Mesothelial cell of epicardium (in vitro differentiated cells): ENCODE measurements at regions not wholly inside any gene's neighbourhood (a gene's known extent, or its start where the extent isn't known, plus 50 kb on each side); places are given as distances from the start of the nearest gene placed in this dataset.

Experiments used
- DNase-seq, 2 experiments: peaks; one replicate each; pipeline ENCODE4 v3.0.0; 2021; ENCODE audit warnings: low spot score in 2 of 2; ENCODE audit not compliant: unreplicated experiment in 2 of 2
- H3K27ac Mint-ChIP-seq: 2 replicates; pipeline ENCODE4 v1.8.0; 2021; ENCODE audit warnings: mixed read lengths
- H3K27me3 Mint-ChIP-seq: 2 replicates; pipeline ENCODE4 v1.8.0; 2021; ENCODE audit warnings: low read depth, mixed read lengths
- H3K36me3 Mint-ChIP-seq: 2 replicates; pipeline ENCODE4 v1.8.0; 2021; ENCODE audit warnings: mixed read lengths
- H3K4me1 Mint-ChIP-seq: 2 replicates; pipeline ENCODE4 v1.8.0; 2021; ENCODE audit warnings: mixed read lengths
- H3K4me3 Mint-ChIP-seq: 2 replicates; pipeline ENCODE4 v1.8.0; 2021; ENCODE audit warnings: mild to moderate bottlenecking, moderate library complexity, mixed read lengths
- H3K9me3 Mint-ChIP-seq: 2 replicates; pipeline ENCODE4 v1.8.0; 2021; ENCODE audit warnings: mixed read lengths
- CTCF ChIP-seq: fragments of 200-600 bp; sonication (generic); IDR thresholded peaks from one replicate; pipeline ENCODE4 v1.5.0; 2021; ENCODE audit warnings: antibody characterized with exemption; ENCODE audit not compliant: unreplicated experiment

- no peak for TF ChIP-seq CTCF
- peaks cover 3% of the 10 kb centered on the region for H3K9me3 Mint-ChIP-seq
- DNase-seq, result no peak
- H3K27ac Mint-ChIP-seq, result peak overlapping the region; percentile 73
- no peaks in the 10 kb centered on the region for H3K27me3 Mint-ChIP-seq
- H3K36me3 Mint-ChIP-seq, result no peaks in the 10 kb centered on the region
- no peak overlapping the region for H3K4me3 Mint-ChIP-seq
- peaks cover 23% of the 10 kb centered on the region for H3K4me1 Mint-ChIP-seq
These were observed 381.8 kb upstream of the THBS1 start for GRCh38 chr15:39199076-39199475.

- DNase-seq, result no peak
- Mint-ChIP-seq H3K27ac (no peak overlapping the region), H3K4me3 (no peak overlapping the region)
These were observed 380.3 kb upstream of the THBS1 start for GRCh38 chr15:39200586-39200985.

GRCh38 chr15:39202641-39203040, 378.2 kb upstream of the THBS1 start:
- no peak for TF ChIP-seq CTCF
- H3K36me3 Mint-ChIP-seq, result no peaks in the 10 kb centered on the region
- H3K27ac Mint-ChIP-seq, result no peak overlapping the region
- H3K27me3 Mint-ChIP-seq, result no peaks in the 10 kb centered on the region
- DNase-seq, result no peak
- H3K4me1 Mint-ChIP-seq, result peaks cover 22% of the 10 kb centered on the region
- no peak overlapping the region for H3K4me3 Mint-ChIP-seq
- peaks cover 9% of the 10 kb centered on the region for H3K9me3 Mint-ChIP-seq

More at GRCh38 chr15:39200586-39200985, 380.3 kb upstream of the THBS1 start:
- Mint-ChIP-seq H3K36me3 (no peaks in the 10 kb centered on the region), H3K27me3 (no peaks in the 10 kb centered on the region), H3K4me1 (peaks cover 22% of the 10 kb centered on the region), H3K9me3 (no peaks in the 10 kb centered on the region)
- no peak for TF ChIP-seq CTCF

GRCh38 chr15:39204031-39204430, 376.8 kb upstream of the THBS1 start:
- no peak for TF ChIP-seq CTCF
- Mint-ChIP-seq H3K4me1 (peaks cover 9% of the 10 kb centered on the region), H3K36me3 (no peaks in the 10 kb centered on the region), H3K27me3 (no peaks in the 10 kb centered on the region), H3K9me3 (peaks cover 9% of the 10 kb centered on the region), H3K27ac (no peak overlapping the region), H3K4me3 (no peak overlapping the region)
- no peak for DNase-seq

- DNase-seq, result no peak
- no peaks in the 10 kb centered on the region for H3K4me1 Mint-ChIP-seq
- H3K27ac Mint-ChIP-seq, result no peak overlapping the region
- H3K9me3 Mint-ChIP-seq, result peaks cover 9% of the 10 kb centered on the region
- TF ChIP-seq CTCF, result no peak
- H3K27me3 Mint-ChIP-seq, result no peaks in the 10 kb centered on the region
- no peak overlapping the region for H3K4me3 Mint-ChIP-seq
- H3K36me3 Mint-ChIP-seq, result no peaks in the 10 kb centered on the region
These were observed 375.8 kb upstream of the THBS1 start for GRCh38 chr15:39205081-39205480.
